ENCODE measurements at regions not wholly inside any gene's neighbourhood (a gene's known extent, or its start where the extent isn't known, plus 50 kb on each side); places are given as distances from the start of the nearest gene placed in this dataset.

DNA sequence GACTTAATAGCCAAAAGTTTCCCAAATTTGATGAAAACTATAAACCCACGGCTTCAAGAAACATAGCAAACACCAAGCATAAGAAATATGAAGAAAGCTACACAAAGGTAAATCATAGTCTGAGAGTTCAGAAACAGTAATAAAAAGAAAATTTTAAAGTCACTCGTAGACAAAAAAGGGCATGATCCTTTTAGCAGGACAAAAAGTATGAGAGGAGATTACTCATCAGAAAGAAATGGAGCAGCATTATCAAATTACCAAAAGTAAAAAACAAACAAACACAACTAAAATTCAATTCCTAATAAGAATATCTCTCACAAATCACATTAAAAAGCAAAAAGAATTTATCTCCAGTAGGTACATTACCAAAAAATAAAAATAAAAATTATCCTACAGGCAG, 279.4 kb upstream of the UBE2E2 start:
- Histone ChIP-seq H3K56ac (replicated peaks; ENCODE audit: insufficient read length, low read depth, low read length) (no peak overlapping the region), H2AFZ (ENCODE audit: low read length) (no peak overlapping the region), H3K79me1 (ENCODE audit: low read depth, low read length) (no peaks in the 10 kb centered on the region), H3K4ac (replicated peaks; ENCODE audit: insufficient read length, low read depth, low read length) (no peak overlapping the region), H3K18ac (ENCODE audit: extremely low read depth, low read length) (no peak overlapping the region), H3K9me3 (ENCODE audit: insufficient read depth in 2 of 2, low read depth in 1 of 2, low read length in 1 of 2) (no peaks in the 10 kb centered on the region), H3K27ac (ENCODE audit: low read depth, low read length) (no peak overlapping the region), H2BK20ac (ENCODE audit: low read length) (no peak overlapping the region), H3K14ac (ENCODE audit: insufficient read length) (no peak overlapping the region), H3K4me3 (ENCODE audit: extremely low read depth in 1 of 4, insufficient read depth in 2 of 4, low read depth in 3 of 4, low read length in 4 of 4) (no peak overlapping the region), H3K23me2 (ENCODE audit: low read depth, low read length) (no peaks in the 10 kb centered on the region), H2BK12ac (ENCODE audit: low read depth, low read length) (no peak overlapping the region), H3K27me3 (replicated peaks in 1 of 4; ENCODE audit: control insufficient read depth in 3 of 4, extremely low read depth in 1 of 4, insufficient read depth in 3 of 4, low read length in 3 of 4) (no peaks in the 10 kb centered on the region), H2AK5ac (ENCODE audit: low read depth, low read length) (no peak overlapping the region), H3K4me1 (replicated peaks in 1 of 4; ENCODE audit: control insufficient read depth in 3 of 4, insufficient read depth in 4 of 4, low read length in 3 of 4) (no peaks in the 10 kb centered on the region), H4K8ac (ENCODE audit: extremely low read depth, insufficient read depth, low read length) (no peak overlapping the region), H3K23ac (ENCODE audit: insufficient read length) (no peak overlapping the region), H2BK120ac (replicated peaks; ENCODE audit: low read depth, low read length) (no peak overlapping the region), H3K9ac (replicated peaks in 1 of 4; ENCODE audit: extremely low read depth in 1 of 4, low read depth in 3 of 4, low read length in 3 of 4) (no peak overlapping the region), H4K91ac (replicated peaks; ENCODE audit: insufficient read length, low read length) (no peak overlapping the region), H3K4me2 (ENCODE audit: insufficient read depth in 1 of 2, low read depth in 2 of 2, low read length in 2 of 2) (no peak overlapping the region), H3K79me2 (ENCODE audit: control insufficient read depth in 1 of 2, insufficient read depth in 2 of 2, low read length in 2 of 2) (no peaks in the 10 kb centered on the region), H4K5ac (ENCODE audit: insufficient read length, low read depth, low read length) (no peak overlapping the region), H2BK15ac (ENCODE audit: low read length) (no peak overlapping the region), H4K20me1 (replicated peaks in 1 of 2; ENCODE audit: control insufficient read depth in 1 of 2, insufficient read depth in 2 of 2, low read length in 2 of 2) (no peaks in the 10 kb centered on the region), H3K36me3 (ENCODE audit: control insufficient read depth in 2 of 4, insufficient read depth in 4 of 4, low read length in 3 of 4) (no peaks in the 10 kb centered on the region), H2BK5ac (ENCODE audit: low read depth, low read length) (no peak overlapping the region)
- POLR2A ChIA-PET (ENCODE audit: partially characterized antibody): no interaction called here
- 100% methylated on average over 2 of the region's 2 CpGs; no CpG with 5 or more reads in 1 of the 2 experiments for WGBS, 2 experiments (ENCODE audit: extremely low coverage in 1 of 2, insufficient coverage in 1 of 2, insufficient read length in 1 of 2, insufficient replicate concordance in 2 of 2, low coverage in 1 of 2, low lambda C conversion rate in 2 of 2, missing lambda C conversion rate in 1 of 2)
- CTCF ChIA-PET (ENCODE audit: partially characterized antibody): interaction anchor here (0.6 to 3.6 kb wide), 3 partner anchors 7 to 222 kb away, joined by 3 to 12 read pairs (median 3); no protein-coding TSS in a partner anchor
- no peak for FAIRE-seq
- DNase-seq (ENCODE audit: low read depth in 1 of 2, low spot score in 2 of 2): no peak
- TF ChIP-seq SAP30 (IDR thresholded peaks at IDR 0.05; ENCODE audit: insufficient read depth, insufficient replicate concordance, low read length): no peak
- no peak for TF ChIP-seq EP300 (IDR thresholded peaks at IDR 0.05; ENCODE audit: borderline replicate concordance in 1 of 2, low read depth in 2 of 2, low read length in 2 of 2)
- no peak for TF ChIP-seq HDAC2 (IDR thresholded peaks at IDR 0.05; ENCODE audit: borderline replicate concordance in 1 of 2, low read depth in 2 of 2, low read length in 2 of 2)
- TF ChIP-seq SIN3A (conservative IDR thresholded peaks at IDR 0.05 in 1 of 2, IDR thresholded peaks at IDR 0.05 in 1 of 2; ENCODE audit: low read depth in 1 of 2, low read length in 2 of 2): no peak
- no peak for TF ChIP-seq RAD21 (IDR thresholded peaks at IDR 0.05 in 1 of 2, conservative IDR thresholded peaks at IDR 0.05 in 1 of 2; ENCODE audit: low read depth in 2 of 2, low read length in 2 of 2)
- TF ChIP-seq, protein P1, sequence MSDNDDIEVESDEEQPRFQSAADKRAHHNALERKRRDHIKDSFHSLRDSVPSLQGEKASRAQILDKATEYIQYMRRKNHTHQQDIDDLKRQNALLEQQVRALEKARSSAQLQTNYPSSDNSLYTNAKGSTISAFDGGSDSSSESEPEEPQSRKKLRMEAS (IDR thresholded peaks at IDR 0.05): no peak
- TF ChIP-seq, protein P2, sequence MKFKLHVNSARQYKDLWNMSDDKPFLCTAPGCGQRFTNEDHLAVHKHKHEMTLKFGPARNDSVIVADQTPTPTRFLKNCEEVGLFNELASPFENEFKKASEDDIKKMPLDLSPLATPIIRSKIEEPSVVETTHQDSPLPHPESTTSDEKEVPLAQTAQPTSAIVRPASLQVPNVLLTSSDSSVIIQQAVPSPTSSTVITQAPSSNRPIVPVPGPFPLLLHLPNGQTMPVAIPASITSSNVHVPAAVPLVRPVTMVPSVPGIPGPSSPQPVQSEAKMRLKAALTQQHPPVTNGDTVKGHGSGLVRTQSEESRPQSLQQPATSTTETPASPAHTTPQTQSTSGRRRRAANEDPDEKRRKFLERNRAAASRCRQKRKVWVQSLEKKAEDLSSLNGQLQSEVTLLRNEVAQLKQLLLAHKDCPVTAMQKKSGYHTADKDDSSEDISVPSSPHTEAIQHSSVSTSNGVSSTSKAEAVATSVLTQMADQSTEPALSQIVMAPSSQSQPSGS (IDR thresholded peaks at IDR 0.05; ENCODE audit: low read length): no peak
- TF ChIP-seq KDM5A (IDR thresholded peaks at IDR 0.05; ENCODE audit: low read length): no peak
- TF ChIP-seq TAF7 (optimal IDR thresholded peaks at IDR 0.05; ENCODE audit: borderline replicate concordance, low read depth, low read length): no peak
- no peak for TF ChIP-seq KDM1A (IDR thresholded peaks at IDR 0.05; ENCODE audit: borderline replicate concordance, low read length)
- no peak for TF ChIP-seq CBX8 (IDR thresholded peaks at IDR 0.05; ENCODE audit: borderline replicate concordance, low read depth, low read length)

All from H1 (cell line).